GM19467 (cell line): ENCODE measurements at regions not wholly inside any gene's neighbourhood (a gene's known extent, or its start where the extent isn't known, plus 50 kb on each side); places are given as distances from the start of the nearest gene placed in this dataset.

Source experiments
- ATAC-seq: cut with Tn5 transposase; IDR thresholded peaks from one replicate; pipeline ENCODE4 v1.9.1; 2021; ENCODE audit warnings: mild to moderate bottlenecking, moderate library complexity; ENCODE audit not compliant: unreplicated experiment

GRCh38 chr20:50297498-50298376 is 107.1 kb downstream of the CEBPB start:
- no peak for ATAC-seq

DNA sequence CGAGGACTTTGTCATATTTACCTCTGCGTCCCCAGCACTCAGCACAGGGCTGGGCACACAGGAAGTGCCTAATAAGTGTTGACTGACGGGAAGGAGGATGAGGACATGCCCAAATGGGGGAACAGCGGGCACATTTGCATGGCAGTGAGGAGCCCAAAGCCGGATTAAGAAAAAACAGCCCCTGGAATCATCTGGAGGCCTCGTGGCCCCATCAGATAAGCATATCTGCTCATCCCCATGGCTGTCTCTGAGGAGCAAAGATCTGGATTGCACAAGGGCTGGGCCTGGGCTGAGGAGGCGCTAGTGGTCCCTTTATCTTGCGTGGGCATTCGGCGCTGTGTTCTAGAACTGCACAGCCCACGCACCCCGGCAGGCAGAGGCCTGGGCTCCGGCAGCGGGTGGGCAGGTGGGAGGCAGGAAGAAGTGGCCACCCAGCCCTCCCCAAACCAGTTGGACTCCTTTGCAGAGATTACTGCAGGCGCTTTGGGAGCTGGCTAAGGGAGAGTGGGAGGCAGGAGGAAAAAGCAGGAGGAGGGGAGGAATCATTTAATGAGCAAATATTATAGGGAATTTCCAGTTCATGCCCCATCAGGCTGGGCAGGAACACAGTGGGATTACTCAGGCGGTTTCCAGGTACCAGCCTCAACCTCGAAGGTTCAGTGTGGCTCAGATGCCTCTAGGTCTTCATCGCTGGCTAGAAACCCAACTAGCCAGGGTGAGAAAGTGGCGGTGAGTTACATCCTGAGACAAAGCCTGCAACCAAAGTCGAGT is 108.1 kb downstream of the CEBPB start:
- ATAC-seq, result no peak

DNA sequence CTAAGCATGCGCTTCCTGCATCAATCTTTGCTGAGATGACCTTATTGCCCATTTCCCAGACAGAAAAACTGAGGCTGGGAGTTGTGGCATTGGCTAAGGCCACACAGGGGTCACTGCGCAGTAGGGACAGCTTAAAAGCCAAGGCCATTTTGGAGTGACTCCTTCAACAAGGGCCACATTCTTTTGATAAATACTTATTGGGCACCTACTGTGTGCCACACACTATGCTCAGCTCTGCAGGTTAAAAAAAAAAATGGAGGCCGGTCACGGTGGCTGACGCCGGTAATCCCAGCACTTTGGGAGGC is 108.6 kb downstream of the CEBPB start:
- no peak for ATAC-seq

DNA sequence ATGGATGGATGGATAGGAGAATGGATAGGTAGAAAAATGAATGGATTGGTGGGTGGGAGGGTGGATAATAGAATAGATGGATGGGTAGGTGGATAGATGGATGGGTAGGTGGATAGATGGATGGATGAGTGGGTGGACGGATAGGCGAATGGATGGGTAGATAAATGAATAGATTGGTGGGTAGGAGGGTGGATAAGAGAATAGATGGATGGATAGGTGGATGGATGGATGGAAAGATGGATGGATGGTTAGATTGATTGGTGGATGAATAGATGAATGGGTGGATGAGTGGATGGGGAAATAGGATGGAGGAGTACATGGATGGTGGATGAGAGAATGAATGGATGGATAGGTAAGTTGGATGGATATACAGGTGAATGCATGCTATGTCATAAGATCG is 110.5 kb downstream of the CEBPB start:
- no peak for ATAC-seq

- ATAC-seq, result no peak
Measured at GRCh38 chr20:50301712-50302111, 111.1 kb downstream of the CEBPB start.

DNA sequence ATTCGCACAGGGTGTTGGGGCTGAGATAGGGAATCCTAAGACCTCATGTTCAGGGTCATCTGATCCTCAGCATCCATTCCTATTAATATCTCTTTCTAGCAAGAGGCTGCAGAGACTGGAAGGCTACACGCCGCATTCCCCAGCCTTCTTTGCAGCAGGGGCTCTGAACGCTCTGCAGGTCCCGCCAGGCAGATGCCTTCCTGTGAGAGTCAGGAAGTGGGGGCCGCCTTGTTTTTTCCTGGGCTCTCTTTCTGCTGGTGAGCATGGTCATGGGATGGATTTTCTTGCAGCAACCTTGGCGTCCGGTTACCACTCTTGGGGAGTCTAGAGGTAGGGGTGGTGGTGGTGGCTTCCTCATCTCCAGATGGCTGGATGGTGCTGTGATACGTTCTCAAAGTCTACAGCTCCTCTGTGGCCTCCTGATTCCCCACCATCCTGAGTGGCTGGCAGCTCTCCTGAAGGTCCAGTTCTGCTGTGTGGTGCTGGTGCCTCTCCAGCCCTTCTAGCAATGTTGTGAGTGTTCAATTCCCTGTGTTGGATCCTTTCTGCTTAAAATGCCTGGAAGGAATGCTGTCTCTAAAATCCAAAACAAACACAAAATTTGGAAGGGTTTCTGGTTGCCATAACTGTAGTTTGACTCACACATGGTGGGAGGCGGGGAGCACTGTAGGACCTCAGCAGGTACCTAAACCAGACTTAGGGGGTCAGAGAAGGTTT is 111.9 kb downstream of the CEBPB start:
- ATAC-seq, result no peak

GRCh38 chr20:50303573-50304500 is 113.2 kb downstream of the CEBPB start:
- no peak for ATAC-seq

DNA sequence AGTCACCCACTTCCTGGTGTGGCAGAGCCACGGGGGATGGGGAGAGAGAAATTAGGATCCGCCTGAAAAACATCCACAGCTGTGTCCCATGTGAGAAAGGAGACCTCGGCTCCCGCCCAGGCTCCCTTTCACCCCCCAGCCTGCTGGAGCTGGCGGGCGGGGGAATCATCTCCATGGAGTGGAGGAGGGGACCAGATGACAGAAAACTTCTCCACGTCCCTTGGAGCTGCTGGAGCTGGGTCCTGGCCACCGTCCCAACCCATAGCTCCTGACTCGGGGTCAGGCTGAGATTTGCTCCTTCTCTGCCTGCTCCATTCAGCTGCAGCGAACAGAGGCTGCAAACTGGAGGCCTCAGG is 113.8 kb downstream of the CEBPB start:
- no peak for ATAC-seq

- no peak for ATAC-seq
Measured at GRCh38 chr20:50304923-50305635, 114.4 kb downstream of the CEBPB start.

GRCh38 chr20:50305636-50306477 is 115.2 kb downstream of the CEBPB start:
- no peak for ATAC-seq

DNA sequence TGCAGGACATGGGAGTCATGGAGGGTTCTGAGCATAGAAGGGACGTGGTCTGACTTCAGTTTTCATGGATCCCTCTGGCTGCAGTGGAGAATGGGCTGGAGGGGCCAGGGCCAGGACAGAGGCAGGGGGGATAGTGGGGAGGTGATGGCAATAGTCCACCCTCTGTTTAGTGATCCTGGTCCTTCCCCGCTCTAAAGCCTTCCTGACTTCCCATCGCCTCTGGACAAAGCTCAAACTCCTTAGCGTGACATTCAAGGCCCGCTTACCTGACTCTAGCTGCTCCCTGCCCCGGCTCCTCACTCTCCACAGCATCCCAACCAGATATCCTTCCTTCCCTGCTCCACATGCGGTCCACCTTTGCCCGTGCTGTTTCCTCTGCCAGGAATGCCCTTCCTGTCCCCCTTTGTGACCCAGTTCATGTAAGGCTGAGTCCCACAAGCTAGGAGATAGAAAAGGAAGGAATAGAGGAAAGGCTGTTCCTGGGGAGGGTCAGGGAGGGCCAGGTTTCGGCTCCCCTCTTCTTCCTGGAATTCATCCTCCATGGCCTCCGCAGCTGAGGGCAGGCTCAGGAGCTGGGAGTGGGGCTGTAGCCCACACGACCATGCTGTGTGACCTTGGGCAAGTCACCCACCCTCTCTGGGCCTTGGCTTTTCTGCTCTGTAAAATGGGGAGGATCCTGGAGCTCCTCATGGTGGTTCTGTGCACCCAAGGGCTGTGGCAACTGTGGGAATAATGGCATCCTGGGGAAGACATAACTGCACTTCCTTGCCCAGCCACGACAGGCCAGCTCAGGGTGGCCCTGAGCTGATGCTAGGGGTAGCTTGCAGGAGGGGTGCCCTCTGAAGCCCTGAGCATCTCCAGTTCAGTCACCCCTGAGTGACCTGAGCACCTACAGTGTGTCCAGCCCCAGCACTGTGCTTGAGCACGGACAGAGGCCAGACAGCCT is 116.1 kb downstream of the CEBPB start:
- ATAC-seq, result no peak

DNA sequence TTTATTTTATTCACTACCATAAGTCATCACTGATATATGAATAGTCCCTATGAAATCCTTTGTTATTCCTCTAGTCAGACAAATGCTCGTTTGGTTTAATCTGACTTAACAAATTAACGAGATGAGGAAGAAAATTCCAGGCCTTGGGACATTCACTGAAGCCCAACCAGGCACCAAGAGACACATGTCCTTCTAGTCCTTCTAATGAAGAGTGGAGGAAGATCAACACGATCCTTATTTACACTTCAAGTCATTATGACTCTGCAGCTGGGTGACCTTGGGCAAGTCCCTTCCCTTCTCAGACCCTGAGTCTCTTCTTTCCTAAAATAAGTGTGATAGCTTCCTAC is 117.5 kb downstream of the CEBPB start:
- no peak for ATAC-seq

DNA sequence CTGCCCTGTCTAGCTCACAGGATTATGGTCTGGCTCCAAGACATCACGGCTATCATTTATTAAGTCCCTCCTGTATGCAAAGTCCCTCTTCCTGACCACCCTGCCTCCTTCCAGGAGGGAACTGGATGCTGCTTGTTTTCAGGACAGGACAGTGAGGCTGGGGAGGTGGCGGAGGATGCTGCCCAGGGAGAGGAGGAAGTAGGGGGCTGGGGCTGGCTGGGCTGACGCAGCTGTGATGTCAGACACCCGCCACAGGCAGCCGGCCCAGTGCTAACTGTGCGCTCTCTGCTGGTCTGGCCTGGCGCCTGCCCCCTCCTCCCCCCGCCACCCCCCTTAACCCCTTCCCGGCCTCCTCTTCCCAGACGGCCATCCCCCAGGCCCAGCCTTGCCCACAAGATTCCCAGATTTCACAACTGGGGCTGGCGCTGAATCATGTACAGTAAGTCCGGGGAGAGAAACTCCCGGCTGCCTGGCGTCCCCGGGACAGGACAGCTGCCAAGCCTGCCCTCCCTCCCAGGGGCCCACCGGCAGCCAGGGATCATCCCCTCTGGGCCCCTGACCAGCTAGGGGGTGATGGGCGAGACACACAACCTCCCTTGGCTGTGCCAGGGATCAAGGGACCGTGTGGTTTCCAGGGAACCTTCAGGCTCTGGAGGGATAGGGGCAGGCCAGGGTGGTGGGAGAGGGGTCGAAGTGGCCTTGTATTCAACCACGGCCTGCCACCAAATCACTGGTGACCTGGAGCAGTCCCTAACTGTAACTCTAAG is 118.1 kb downstream of the CEBPB start:
- no peak for ATAC-seq

- no peak for ATAC-seq
Measured at GRCh38 chr20:50309280-50309763, 118.7 kb downstream of the CEBPB start.

DNA sequence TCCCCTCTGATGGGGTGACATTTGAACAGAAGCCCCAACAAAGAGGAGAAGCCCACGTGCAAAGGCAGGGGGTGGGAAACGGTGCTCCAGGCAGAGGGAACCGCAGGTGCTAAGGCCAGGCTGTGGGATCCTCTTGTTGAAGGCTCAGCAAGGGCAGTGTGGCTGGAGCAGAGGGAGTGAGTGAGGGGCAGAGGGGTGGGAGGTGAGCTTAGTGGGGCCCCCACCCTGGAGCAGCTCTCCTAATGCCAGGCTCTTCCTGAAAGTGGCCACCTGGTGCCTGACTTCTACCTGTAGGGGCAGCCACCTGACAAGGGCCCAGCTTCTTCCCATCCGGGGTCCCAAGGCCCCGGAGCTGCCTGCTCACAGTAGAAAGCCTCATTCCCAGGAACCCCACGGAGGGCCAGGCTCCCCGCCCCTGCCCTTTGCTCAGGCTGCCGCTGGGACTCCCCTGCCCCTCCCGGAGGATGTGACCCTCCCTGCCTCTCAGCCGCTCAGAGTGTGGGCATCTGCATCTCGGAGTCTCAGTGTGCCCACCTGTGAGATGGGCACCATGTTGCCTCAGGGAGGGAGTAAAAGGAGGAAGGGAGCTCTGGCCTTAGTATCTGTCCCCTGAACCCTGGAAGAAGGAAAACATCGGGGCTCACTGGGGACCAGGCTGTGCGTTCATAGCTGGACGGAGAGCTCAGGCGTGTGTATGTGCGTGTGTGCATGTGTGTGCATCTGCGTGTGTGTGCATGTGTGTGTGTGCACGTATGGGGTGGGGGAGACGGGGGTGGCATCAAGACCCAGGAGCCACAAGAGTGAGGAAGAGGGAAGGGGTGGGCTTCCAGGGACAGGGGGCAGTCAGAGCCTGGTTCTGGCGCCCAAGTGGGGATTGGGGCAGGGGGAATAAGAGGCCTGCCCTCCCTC is 119.4 kb downstream of the CEBPB start:
- ATAC-seq, result no peak

DNA sequence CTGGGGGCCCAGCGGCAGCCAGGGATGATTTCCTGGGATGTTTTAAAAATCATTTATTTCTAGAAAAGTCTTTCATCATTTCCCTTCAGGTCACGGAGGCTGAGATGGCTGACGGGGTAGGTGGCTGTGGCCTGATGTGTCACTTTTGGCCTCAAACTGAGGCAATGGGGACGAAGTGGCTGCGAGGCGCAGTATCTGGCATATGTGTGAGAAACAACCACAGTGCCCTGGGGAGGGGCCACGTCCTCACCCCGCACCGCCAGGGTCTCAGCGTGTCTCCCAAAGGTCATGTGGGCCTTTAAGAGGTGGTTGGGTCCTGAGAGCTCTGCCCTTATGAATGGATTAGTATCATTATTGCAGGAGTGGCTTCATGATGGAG is 120.0 kb downstream of the CEBPB start:
- no peak for ATAC-seq
